ENCODE measurements at regions not wholly inside any gene's neighbourhood (a gene's known extent, or its start where the extent isn't known, plus 50 kb on each side); places are given as distances from the start of the nearest gene placed in this dataset.

GRCh38 chr6:1068905-1069304 is 243.0 kb upstream of the FOXQ1 start:
- Histone ChIP-seq H2AFZ (ENCODE audit: insufficient read depth, low read depth, low read length, poor library complexity, severe bottlenecking) (no peak overlapping the region), H3K9ac (ENCODE audit: insufficient read depth, low read length, poor library complexity, severe bottlenecking) (no peak overlapping the region), H3K79me2 (ENCODE audit: insufficient read depth, low read length) (no peaks in the 10 kb centered on the region), H3K27ac (ENCODE audit: low read depth in 1 of 2, low read length in 2 of 2) (no peak overlapping the region), H4K20me1 (ENCODE audit: insufficient read depth, low read length) (no peaks in the 10 kb centered on the region), H3K36me3 (replicated peaks in 1 of 2; ENCODE audit: control insufficient read depth in 1 of 2, insufficient read depth in 2 of 2, low read length in 2 of 2) (no peaks in the 10 kb centered on the region), H3K4me3 (replicated peaks in 1 of 3; ENCODE audit: low read depth in 2 of 3, low read length in 3 of 3) (no peak overlapping the region), H3K27me3 (ENCODE audit: control insufficient read depth in 2 of 2, insufficient read depth in 2 of 2, low read length in 2 of 2) (no peaks in the 10 kb centered on the region), H3K9me3 (replicated peaks in 1 of 2; ENCODE audit: control insufficient read depth in 1 of 2, insufficient read depth in 1 of 2, low read length in 2 of 2) (no peaks in the 10 kb centered on the region), H3K4me2 (replicated peaks; ENCODE audit: extremely low read depth, low read length, poor library complexity, severe bottlenecking) (no peak overlapping the region), H3K4me1 (ENCODE audit: control insufficient read depth in 1 of 2, insufficient read depth in 2 of 2, low read length in 2 of 2) (no peaks in the 10 kb centered on the region)
- DNase-seq = no peak
- Mint-ChIP-seq H3K27ac (no peak overlapping the region), H3K9me3 (peaks cover 0 to 2% (median 0%) of the 10 kb centered on the region in 7 donors), H3K36me3 (no peaks in the 10 kb centered on the region), H3K4me3 (peak overlapping the region in 1 of 2 donors; percentile 0), H3K4me1 (no peaks in the 10 kb centered on the region), H3K27me3 (ENCODE audit: low read depth in 3 of 3) (peaks cover 2 to 11% (median 9%) of the 10 kb centered on the region in 3 donors)
- TF ChIP-seq CTCF (IDR thresholded peaks at IDR 0.05) = no peak
- 94% methylated on average over 4 of the region's 7 CpGs for WGBS (ENCODE audit: insufficient coverage)
- intact Hi-C loops (cut with micrococcal nuclease) = no loop called here

GRCh38 chr6:1068068-1068467 is 243.8 kb upstream of the FOXQ1 start:
- intact Hi-C loops (cut with micrococcal nuclease) = no loop called here
- Histone ChIP-seq H3K4me2 (replicated peaks; ENCODE audit: extremely low read depth, low read length, poor library complexity, severe bottlenecking) (no peak overlapping the region), H3K4me1 (ENCODE audit: control insufficient read depth in 1 of 2, insufficient read depth in 2 of 2, low read length in 2 of 2) (no peaks in the 10 kb centered on the region), H3K9me3 (replicated peaks in 1 of 2; ENCODE audit: control insufficient read depth in 1 of 2, insufficient read depth in 1 of 2, low read length in 2 of 2) (no peaks in the 10 kb centered on the region), H3K36me3 (replicated peaks in 1 of 2; ENCODE audit: control insufficient read depth in 1 of 2, insufficient read depth in 2 of 2, low read length in 2 of 2) (no peaks in the 10 kb centered on the region), H3K27ac (ENCODE audit: low read depth in 1 of 2, low read length in 2 of 2) (no peak overlapping the region), H3K79me2 (ENCODE audit: insufficient read depth, low read length) (no peaks in the 10 kb centered on the region), H4K20me1 (ENCODE audit: insufficient read depth, low read length) (no peaks in the 10 kb centered on the region), H3K4me3 (replicated peaks in 1 of 3; ENCODE audit: low read depth in 2 of 3, low read length in 3 of 3) (no peak overlapping the region), H3K27me3 (ENCODE audit: control insufficient read depth in 2 of 2, insufficient read depth in 2 of 2, low read length in 2 of 2) (no peaks in the 10 kb centered on the region), H2AFZ (ENCODE audit: insufficient read depth, low read depth, low read length, poor library complexity, severe bottlenecking) (no peak overlapping the region), H3K9ac (ENCODE audit: insufficient read depth, low read length, poor library complexity, severe bottlenecking) (no peak overlapping the region)
- DNase-seq = no peak
- H3K4me1 Mint-ChIP-seq = no peaks in the 10 kb centered on the region
- H3K27me3 Mint-ChIP-seq (ENCODE audit: low read depth in 3 of 3) = peaks cover 0 to 11% (median 9%) of the 10 kb centered on the region in 3 donors
- no peak overlapping the region for H3K27ac Mint-ChIP-seq
- H3K4me3 Mint-ChIP-seq = no peak overlapping the region
- H3K9me3 Mint-ChIP-seq = peaks cover 0 to 2% (median 0%) of the 10 kb centered on the region in 7 donors
- 100% methylated on average over 4 of the region's 7 CpGs for WGBS (ENCODE audit: insufficient coverage)
- TF ChIP-seq CTCF (IDR thresholded peaks at IDR 0.05) = no peak
- H3K36me3 Mint-ChIP-seq = no peaks in the 10 kb centered on the region
